ENCODE measurements at regions not wholly inside any gene's neighbourhood (a gene's known extent, or its start where the extent isn't known, plus 50 kb on each side); places are given as distances from the start of the nearest gene placed in this dataset.

DNA sequence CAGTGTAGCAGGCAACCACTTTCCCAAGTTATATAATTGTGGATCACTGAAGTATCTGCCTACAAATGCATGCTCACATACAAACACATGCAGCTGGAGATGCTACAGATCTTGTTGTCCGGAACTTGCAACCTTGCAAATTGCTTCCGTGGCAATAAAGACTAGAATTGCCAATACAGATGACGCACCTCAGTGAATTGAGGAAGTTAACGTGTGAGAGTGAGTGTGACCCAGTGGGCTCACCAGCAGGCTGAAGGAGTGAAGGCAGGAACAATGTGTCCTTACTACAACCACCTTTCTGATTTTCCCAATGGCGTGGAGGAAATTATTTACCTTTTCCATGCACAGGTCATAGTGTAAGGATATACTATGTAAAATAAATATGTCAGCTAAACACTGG is 89.4 kb upstream of the GRIP1 start:
- TF ChIP-seq, protein P1, sequence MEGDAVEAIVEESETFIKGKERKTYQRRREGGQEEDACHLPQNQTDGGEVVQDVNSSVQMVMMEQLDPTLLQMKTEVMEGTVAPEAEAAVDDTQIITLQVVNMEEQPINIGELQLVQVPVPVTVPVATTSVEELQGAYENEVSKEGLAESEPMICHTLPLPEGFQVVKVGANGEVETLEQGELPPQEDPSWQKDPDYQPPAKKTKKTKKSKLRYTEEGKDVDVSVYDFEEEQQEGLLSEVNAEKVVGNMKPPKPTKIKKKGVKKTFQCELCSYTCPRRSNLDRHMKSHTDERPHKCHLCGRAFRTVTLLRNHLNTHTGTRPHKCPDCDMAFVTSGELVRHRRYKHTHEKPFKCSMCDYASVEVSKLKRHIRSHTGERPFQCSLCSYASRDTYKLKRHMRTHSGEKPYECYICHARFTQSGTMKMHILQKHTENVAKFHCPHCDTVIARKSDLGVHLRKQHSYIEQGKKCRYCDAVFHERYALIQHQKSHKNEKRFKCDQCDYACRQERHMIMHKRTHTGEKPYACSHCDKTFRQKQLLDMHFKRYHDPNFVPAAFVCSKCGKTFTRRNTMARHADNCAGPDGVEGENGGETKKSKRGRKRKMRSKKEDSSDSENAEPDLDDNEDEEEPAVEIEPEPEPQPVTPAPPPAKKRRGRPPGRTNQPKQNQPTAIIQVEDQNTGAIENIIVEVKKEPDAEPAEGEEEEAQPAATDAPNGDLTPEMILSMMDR (conservative IDR thresholded peaks at IDR 0.05; ENCODE audit: low read depth in 2 of 2), result no peak
- TF ChIP-seq EZH2phosphoT487 (IDR thresholded peaks at IDR 0.05; ENCODE audit: unreplicated experiment) (no peak), EZH2 (IDR thresholded peaks at IDR 0.05; ENCODE audit: low read depth, unreplicated experiment) (no peak), POLR2AphosphoS5 (IDR thresholded peaks at IDR 0.05; ENCODE audit: low read depth) (no peak)
